Tibial nerve (tissue), 4 donors: ENCODE measurements at regions not wholly inside any gene's neighbourhood (a gene's known extent, or its start where the extent isn't known, plus 50 kb on each side); places are given as distances from the start of the nearest gene placed in this dataset.

Experiments used
- EP300 ChIP-seq, 2 donors: sonication (generic); formaldehyde crosslinking; IDR thresholded peaks; one replicate each; pipeline ENCODE4 v1.6.1; 2017; ENCODE audit warnings: antibody characterized with exemption in 2 of 2, mild to moderate bottlenecking in 1 of 2
- POLR2A ChIP-seq, 2 donors: fragments of 450-650 bp; IDR thresholded peaks; one replicate each; pipeline ENCODE4 v1.6.1; 2017; ENCODE audit warnings: antibody characterized with exemption in 2 of 2, mild to moderate bottlenecking in 2 of 2, moderate library complexity in 2 of 2
- TF ChIP-seq, protein P1 (sequence below), 5 experiments: fragments of 200-600 bp in 3 of 5; fragments of 450-650 bp in 2 of 5; sonication (generic) in 3 of 5; IDR thresholded peaks; one replicate each; pipeline ENCODE4 v1.5.1; 2016 to 2019; ENCODE audit warnings: antibody characterized with exemption in 5 of 5, mild to moderate bottlenecking in 3 of 5, moderate library complexity in 2 of 5

DNA sequence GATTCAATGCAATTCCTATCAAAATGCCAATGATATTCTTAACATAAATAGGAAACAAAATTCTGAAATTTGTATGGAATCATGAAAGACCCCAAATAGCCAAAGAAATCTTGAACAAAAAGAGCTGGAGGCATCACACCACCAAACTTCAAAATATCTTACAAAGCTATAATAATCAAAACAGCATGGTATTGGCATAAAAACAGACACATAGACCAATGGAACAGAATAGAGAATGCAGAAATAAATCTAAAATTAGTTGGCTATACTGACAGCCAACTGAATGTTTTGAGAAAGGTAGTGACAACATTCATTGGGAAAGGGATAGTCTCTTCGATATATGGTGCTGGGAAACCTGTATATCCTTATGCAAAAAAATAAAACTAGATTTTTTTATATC lies 121.9 kb upstream of the ASCC3 start:
- TF ChIP-seq, protein P1, sequence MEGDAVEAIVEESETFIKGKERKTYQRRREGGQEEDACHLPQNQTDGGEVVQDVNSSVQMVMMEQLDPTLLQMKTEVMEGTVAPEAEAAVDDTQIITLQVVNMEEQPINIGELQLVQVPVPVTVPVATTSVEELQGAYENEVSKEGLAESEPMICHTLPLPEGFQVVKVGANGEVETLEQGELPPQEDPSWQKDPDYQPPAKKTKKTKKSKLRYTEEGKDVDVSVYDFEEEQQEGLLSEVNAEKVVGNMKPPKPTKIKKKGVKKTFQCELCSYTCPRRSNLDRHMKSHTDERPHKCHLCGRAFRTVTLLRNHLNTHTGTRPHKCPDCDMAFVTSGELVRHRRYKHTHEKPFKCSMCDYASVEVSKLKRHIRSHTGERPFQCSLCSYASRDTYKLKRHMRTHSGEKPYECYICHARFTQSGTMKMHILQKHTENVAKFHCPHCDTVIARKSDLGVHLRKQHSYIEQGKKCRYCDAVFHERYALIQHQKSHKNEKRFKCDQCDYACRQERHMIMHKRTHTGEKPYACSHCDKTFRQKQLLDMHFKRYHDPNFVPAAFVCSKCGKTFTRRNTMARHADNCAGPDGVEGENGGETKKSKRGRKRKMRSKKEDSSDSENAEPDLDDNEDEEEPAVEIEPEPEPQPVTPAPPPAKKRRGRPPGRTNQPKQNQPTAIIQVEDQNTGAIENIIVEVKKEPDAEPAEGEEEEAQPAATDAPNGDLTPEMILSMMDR (IDR thresholded peaks at IDR 0.05) = no peak
- no peak for TF ChIP-seq POLR2A (IDR thresholded peaks at IDR 0.05)
- TF ChIP-seq EP300 (IDR thresholded peaks at IDR 0.05) = no peak
